NCI-H526 treated with DMSO at 0.1 percent for 48 hours (cell line): ENCODE measurements at regions not wholly inside any gene's neighbourhood (a gene's known extent, or its start where the extent isn't known, plus 50 kb on each side); places are given as distances from the start of the nearest gene placed in this dataset.

Experiments used
- DNase-seq: peaks from one replicate; lab custom pipeline; 2025; lab: John Stamatoyannopoulos, UW

DNA sequence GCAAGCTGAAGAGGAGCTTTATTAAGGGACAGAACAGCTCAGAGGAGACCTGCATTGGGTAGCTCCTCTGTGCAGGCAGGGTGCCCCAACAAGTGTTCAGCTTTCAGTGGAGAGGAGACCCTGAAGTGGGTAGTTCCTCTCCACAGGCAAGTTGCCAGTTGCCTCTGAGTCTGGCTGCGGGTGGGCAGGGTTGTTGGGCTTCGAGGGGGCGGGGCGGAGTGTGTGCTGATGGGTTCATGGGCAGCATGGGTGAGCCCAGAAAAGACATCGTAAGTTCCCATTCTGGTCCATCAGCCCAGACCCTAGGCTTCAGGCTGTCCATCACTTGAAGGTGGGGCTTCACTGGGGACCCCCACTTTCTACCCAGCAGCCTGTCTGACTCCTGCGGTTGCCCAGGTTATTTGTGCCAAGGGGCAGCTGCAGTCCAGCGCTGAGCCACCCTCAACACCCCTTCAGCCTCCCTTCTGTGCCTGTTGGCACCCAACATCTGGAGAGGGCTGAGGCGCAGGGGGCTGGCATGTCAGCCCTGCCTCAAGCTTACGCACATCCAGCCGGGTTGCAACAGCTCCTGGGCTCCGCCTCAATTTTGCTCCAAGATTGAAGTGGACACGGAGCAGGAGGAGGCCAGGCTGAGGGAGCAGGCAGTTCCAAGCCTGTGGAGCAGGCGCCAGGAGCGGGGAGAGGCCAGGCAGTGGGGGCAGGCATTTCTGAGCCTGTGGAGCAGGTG is 350.5 kb upstream of the PCDH20 start:
- no peak for DNase-seq

DNA sequence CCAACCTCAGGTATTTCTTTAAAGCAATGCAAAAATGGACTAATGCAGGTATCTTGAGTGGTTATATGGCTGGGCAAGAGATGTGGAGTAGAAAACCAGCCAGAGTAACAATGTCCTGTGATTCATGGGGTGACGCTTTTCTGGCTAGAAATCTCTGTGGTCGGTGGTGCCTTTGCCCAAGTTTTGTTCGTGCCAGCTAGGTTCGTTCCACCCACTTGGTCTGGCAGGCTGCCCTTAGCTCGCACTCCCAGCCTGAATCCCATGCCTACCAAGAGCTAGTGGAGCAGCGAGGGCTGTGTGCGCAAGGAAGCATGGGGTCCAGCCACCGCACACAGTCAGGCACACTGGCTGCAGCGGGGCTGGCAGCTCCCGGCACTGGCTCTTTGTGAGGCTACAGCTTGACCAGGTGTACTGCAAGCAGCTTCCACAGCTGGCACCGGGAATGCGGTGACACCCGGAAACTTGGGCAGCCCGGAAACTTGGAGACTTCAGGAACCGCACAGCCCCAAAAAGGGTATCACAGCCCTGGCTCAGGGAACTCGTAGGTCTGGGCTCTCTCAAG is 349.6 kb upstream of the PCDH20 start:
- DNase-seq = no peak

DNA sequence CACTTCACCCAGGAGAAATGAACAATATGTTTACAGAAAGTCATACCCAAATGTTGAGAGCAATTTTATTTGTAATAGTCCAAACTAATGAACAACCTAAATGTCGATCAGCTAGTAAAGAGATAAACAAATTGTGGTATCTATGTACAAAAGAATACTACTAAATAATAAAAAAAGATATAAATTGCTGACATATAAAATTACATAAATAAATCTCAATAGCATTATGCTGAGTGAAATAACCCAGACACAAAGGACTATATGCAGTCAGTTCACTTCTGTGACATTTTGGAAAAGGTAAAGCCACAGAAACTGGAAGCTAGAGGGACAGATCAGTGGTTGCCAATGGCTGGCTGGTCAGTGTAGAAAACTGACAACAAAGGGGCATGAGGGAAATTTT is 346.0 kb upstream of the PCDH20 start:
- DNase-seq = no peak

DNA sequence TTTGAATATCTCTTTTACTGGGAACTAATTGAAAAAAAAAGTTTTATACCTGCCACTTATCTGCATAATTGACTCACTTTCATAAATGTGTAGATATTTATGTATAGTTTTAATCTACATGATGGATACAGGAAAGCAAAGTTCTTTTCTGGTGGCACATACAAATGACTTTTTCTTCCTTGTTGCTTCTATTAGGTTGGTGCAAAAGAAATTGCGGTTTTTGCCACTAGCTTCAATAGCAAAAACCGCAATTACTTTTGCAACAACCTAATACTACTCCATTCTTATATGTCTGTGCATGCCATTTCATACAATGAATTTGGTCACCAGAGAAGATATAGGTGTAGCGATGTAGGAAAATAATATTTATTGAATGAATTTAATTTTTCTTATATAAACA is 344.5 kb upstream of the PCDH20 start:
- DNase-seq = no peak

DNA sequence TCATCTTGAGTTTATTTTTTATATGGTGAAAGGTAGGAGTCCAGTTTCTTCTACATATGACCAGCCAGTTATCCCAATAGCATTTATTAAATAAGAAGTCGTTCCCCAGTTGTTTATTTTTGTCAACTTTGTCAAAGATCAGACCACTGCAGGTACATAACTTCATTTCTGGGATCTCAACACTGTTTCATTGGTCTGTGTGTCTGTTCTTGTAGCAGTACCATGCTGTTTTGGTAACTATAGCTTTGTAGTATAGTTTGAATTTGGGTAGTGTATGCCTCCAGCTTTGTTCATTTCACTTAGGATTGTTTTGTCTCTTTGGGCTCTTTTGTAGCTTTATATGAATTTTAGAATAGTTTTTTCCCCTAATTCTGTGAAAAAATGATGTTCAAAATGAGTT is 340.4 kb upstream of the PCDH20 start:
- no peak for DNase-seq

DNA sequence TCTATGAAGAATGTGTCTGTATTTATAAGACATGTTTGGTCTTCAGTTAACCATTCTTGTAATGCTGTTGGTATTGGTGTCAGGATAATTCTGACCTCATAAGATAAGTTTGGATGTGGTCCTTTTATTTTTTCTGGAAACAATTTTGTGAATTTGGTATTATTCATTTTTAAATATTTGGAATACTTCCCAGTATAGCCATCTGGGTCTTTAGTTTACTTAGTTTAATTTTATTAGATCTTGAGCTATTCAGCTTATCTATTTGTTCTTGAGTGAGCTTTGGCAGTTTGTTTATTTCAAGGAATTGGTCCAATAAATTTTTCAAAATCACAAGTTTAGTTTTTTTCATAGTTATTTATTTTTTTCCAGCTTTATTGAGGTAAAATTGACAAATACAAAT is 335.4 kb upstream of the PCDH20 start:
- DNase-seq = no peak

DNA sequence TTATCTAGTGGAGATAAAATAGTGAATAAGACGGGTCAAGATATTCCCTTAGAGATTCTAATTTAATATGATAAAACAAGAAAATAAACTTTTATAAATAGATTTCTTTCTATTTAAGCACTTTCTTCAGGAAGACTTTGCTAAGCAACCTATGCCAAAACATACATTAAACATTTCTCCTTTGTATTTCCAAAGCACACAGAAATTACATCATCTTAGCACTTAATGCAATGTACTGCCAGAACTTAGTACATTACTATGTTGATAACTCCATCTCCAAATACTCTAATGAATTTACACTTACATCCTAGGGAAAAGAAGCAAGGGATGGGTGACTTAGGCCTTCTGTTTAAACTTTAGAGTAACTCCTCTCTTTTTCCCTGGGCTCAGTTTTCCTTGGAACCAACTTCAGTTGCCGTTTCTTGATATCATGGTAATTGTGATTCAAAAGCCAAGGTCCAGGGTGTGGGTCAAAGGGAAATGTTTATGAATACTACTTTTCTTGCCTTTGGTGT is 322.6 kb upstream of the PCDH20 start:
- DNase-seq = no peak

DNA sequence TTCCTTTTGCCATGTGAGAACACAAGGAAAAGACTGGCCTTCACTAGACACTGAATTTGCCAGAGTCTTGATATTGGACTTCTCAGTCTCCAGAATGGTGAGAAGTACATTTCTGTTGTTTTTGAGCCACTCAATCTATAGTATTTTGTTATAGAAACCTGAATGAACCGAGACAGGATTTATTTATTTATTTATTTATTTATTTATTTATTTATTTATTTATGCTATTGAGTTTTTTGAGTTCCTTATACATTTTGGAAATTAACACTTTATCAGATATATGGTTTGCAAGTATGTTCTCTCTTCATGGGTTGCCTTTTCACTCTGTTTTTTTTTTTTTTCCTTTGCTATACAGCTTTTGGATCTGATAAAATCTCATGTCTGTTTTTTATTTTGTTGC is 319.0 kb upstream of the PCDH20 start:
- DNase-seq = no peak

DNA sequence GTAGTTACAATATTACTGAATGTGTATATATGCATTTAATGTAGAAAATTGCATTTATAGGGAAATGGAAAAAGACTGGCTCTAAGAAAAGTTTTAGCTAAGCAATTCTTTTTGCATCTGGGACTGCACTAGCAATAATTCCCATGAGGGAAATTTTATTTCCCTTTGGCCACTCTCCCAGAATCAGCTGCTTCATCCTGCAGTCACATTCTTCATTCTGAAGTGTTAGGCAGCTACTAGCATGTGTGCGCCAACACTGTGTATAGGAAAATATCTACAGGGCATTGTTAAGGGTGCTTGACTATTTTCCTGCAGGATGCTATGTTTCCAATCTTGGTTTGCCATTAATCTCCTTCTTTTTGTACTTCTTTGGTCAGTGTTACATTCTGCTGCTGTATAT is 312.8 kb upstream of the PCDH20 start:
- DNase-seq = no peak

DNA sequence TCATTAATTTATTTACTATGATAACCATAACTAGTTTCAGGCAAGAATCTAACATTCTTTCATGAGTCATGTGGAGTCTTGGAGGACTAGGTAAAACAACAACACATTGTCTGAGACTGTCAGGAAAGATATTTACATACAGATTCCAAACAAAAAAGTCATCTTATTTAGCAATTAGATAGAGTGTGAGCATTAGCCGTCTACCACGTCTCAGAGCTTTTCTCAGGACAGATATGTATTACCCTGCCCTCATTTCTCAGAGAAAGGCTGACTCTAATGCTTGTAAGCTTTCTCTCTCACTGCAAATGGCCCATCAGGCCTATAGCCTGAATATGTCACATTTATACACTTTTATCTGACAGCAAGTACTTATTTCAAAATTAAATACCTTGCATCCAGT is 312.1 kb upstream of the PCDH20 start:
- DNase-seq = no peak

DNA sequence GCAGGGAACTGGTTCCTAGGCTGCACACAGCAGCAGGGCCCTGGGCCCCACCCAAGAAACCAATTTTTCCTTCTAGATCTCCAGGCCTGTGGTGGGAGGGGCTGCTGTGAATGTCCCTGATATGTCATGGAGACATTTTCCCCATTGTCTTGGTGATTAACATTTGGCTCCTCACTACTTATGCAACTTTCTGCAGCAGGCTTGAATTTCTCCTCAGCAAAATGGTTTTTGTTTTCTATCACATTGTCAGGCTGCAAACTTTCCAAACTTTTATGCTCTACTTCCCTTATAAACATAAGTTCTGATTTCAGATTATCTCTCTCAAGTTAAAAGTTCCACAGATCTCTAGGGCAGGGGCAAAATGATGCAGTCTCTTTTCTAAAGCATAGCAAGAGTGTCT is 310.2 kb upstream of the PCDH20 start:
- no peak for DNase-seq

DNA sequence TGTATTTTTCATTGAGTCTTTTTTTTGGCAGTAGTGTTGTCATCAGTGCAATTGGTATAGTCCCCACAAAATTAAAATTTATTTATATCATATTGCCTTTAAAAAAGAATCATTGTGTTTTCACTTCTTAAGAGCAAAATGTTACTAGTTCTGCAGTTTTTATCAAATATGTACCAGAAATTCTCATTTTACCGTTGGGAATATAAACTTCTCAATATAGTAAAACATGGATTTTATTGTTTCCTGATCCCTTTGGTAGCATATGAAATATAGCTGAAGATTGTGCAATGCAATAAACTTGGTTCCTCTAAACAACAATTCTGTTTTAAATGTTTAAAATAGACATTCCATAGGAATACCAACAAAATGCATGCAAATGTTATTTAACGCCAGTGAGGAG is 306.5 kb upstream of the PCDH20 start:
- no peak for DNase-seq

DNA sequence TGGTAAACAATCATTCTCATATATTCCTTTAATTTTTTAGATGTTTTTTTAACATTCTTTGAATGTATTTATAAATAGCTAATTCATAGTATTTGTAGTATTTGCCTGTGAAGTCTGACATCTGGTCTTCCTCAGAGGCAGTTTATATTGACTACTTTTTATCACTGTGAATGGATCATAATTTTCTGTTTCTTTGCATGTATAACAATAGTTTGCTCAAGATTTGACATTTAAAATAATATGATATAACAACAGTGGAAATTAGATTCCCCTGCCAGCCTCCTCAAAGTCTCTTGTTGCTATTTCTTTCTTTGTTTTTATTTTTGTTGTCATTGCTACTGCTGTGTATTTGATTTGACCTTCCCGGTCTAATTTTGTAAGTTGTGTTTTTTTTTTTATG is 297.0 kb upstream of the PCDH20 start:
- DNase-seq = no peak

DNA sequence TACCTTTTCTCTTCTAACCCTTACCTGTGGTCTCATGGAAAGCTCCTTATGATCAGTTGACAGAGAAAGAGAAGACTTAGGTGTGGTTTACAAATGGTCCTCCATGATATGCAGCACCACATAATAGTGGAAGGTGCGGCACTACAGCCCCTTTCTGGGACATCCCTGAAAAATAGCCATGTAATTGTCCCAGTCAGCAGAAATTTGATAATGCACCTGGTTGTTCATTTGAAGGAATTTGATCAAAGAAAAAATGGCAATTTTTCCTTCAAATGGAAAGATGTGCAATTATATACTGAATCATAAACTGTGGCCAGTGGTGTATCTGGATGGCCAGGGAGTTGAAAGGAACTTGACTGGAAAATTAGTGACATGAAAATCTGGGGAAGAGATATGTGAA is 293.6 kb upstream of the PCDH20 start:
- DNase-seq = no peak

DNA sequence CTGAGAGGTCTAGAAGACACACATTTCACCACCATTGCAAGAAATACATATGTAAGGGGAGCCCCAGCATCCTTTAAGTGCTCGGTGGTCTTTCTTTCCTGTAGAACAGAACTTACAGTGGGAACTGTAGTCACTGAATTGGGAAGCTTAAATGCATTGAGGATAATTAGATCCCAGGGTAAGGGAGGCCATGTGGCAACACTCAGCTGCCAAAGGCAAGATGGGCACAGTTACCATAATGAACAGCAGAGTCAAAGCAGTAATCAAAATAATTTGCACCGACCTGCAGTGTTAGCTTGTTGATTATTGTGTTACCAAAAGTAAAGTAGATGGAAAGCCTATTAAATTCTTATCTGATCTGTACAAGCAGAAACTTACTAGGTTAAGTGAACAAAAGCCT is 291.2 kb upstream of the PCDH20 start:
- DNase-seq = no peak

DNA sequence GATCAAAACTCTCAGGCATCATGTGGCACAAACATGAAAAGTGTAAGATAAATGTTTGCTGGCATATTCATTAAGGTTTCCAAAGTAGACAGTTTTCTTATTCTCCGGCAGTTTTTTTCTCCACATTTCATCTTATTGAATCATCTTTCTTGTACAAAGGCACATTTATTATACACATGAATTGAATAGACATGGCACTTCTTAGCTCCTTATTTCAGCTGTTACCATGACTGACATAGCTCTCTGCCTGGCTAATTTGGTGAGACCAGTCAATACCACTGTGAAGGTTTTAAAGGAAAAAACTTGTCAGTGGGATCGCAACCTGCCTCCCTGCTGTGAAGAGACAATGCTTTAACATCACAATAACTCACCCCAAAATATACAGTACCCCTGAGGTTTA is 285.0 kb upstream of the PCDH20 start:
- no peak for DNase-seq

DNA sequence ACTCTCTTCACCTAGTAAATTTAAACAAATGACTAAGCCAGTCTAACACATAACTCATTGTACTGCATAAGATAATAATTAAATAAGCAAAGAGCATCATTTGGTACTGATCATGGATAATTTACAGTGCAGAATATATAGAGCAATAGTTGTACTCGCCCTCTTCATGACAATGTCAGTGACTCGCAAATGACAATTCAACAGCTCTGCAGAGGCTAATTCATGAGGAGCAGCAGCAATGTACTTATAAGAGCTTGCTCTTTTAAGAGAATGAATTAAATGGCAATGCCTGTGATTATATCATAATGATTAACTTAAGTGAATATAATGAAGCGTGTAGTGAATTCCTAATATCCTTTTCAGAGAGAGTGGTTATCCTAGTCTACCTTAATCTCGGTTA is 284.5 kb upstream of the PCDH20 start:
- DNase-seq = no peak

DNA sequence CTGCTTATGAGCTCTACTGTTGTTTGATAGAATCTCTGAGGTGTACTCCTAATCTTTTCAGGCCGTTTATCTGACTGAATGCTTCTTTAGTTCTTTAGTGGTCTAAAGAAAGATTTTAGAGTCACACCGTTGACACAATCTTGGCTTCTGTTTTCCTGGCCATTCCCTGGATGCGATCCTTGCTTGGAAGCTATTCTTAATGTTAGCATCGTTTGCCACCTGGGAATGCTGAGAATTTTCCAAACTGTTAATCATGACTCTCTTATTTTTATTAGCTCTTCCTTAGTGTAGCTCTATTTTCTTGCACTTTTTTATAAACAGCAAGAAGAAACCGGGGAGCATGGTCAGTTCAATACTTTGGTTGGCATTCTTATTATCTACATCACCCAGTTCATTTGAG is 281.0 kb upstream of the PCDH20 start:
- no peak for DNase-seq

DNA sequence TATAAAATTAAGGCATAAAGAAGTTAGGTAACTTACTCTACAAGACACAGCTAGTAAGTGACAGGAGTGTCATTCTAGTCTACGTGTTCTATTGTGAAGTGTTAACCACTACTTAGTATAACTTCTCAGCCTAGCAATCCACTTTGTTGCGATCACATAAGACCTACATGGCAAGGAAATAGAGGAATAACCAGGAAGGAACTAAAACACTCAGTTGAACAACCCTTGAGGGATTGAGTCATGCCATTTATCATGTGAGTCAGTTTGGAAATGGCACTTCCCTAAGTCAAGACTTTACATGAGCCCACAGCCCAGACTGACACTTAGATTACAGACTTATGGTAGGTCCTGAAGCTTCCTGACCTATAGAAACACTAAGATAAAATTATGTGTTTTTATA is 279.5 kb upstream of the PCDH20 start:
- DNase-seq = no peak

DNA sequence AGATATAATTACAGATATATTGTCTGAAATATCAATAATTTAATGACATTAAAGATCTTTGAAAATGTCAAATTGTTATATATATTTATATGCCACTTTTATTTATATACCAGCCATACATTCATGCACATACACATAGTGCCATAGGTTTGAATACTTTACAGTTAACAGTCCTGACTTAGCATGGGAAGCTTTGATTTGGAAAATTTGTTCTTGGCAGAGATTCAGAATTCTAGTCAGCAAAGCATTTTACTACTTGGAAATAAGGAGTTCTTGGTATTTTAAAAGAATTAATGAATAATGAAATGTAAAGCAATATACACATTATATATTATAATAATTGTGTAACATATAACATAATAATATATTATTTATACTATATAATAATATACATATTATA is 277.0 kb upstream of the PCDH20 start:
- DNase-seq = no peak

DNA sequence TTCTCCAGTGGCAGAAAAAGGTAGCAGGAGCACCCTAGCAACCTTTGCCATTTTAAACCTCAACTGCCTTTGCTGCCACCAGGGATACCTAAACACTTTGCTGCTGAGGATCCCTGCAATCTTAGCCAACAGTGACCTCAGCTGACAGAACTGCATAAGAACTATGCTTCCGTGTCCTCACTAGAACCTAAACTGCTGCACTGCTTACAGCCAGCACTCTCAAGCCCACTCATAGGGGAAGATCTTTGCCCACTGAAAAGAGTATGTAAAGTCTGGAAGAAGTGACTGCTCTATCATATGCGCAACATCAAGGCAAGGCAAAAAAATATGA is 270.0 kb upstream of the PCDH20 start:
- DNase-seq = peak; percentile 6

DNA sequence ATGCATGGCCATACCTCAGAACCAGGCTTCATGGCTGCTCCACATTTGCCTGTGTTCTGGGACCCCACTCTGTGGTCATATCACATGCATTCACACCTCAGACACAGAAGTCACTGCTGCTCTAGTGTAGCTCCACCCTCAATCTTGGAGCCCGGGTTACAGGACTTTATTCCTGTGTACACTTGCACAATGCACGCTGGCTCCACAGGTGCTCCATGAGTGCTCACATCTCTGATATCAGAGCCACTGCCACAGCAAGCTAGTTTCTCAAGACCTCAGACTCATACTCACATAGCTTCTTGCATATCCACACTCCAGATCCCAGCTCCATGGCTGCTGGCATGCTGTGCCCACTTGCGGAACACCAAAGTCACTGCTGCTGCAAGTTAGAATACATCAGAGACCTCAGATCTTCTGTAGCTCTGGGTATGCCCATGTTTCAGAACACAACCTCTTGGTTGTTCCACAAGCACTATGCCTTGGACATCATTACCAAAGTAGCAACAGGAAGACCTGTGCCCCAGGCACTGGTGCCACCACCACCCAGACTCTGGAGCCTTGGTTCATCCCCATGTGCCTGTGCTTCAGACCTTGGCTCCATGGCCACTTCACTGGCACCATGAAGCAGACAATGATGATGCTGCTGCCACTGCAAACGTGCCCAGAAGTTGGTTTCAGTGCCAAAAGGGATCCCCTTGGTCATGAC is 269.5 kb upstream of the PCDH20 start:
- DNase-seq = no peak

DNA sequence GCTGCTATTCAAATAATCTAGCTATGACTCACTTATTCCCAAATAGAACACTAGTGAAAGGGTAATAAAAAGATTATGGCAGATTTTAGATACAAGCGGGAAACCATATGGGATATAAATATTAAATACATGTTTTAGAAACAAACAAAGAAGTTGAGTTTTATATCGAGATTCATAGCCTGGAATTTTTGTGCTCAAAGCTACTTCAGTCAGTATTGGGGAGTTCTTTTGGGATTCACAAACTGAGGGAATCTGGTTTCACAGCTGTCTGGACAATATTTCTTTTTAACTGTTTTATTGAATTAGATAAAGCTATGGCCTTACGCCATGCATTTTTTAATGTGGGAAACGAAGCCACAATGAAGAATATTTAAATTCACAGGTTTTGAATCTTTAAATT is 257.1 kb upstream of the PCDH20 start:
- DNase-seq = no peak
